Natural killer cell (primary cell): ENCODE measurements at regions not wholly inside any gene's neighbourhood (a gene's known extent, or its start where the extent isn't known, plus 50 kb on each side); places are given as distances from the start of the nearest gene placed in this dataset.

ENCODE experiments used
- ATAC-seq, 3 donors: fragments of 150-1000 bp in 2 of 3; fragments of 200-7000 bp in 1 of 3; cut with Tn5 transposase; 1 replicate in 1 of 3; 2 replicates in 2 of 3; pipeline ENCODE4 v1.10.0; 2021; ENCODE audit warnings: mild to moderate bottlenecking in 2 of 3, moderate library complexity in 2 of 3
- DNase-seq, 2 donors: peaks; one replicate each; pipeline versions ENCODE4 v3.0.0 to v3.0.0-alpha.2; 2013 to 2021; ENCODE audit warnings: mixed read lengths in 1 of 2
- H3K27ac ChIP-seq: one replicate; pipeline ENCODE4 v1.5.1; 2013; ENCODE audit warnings: mild to moderate bottlenecking, low read length
- H3K27me3 ChIP-seq: one replicate; pipeline ENCODE4 v1.6.1; 2013; ENCODE audit warnings: low read length; ENCODE audit not compliant: control insufficient read depth, insufficient read depth
- H3K36me3 ChIP-seq: one replicate; pipeline ENCODE4 v1.6.1; 2013; ENCODE audit warnings: low read length; ENCODE audit not compliant: control insufficient read depth, insufficient read depth
- H3K4me1 ChIP-seq: one replicate; pipeline ENCODE4 v1.6.1; 2013; ENCODE audit warnings: low read length; ENCODE audit not compliant: control insufficient read depth, insufficient read depth
- H3K4me3 ChIP-seq: one replicate; pipeline ENCODE4 v1.5.1; 2013; ENCODE audit warnings: low read length
- H3K9me3 ChIP-seq: one replicate; pipeline ENCODE4 v1.6.1; 2013; ENCODE audit warnings: low read length; ENCODE audit not compliant: control insufficient read depth, insufficient read depth
- H3K27ac Mint-ChIP-seq, 2 donors: one replicate each; pipeline ENCODE4 v1.8.0; 2022; ENCODE audit warnings: mild to moderate bottlenecking in 2 of 2, mixed read lengths in 2 of 2, moderate library complexity in 1 of 2
- H3K27me3 Mint-ChIP-seq, 2 donors: one replicate each; pipeline ENCODE4 v1.8.0; 2022; ENCODE audit warnings: low read depth in 2 of 2, mixed read lengths in 2 of 2
- H3K36me3 Mint-ChIP-seq: one replicate; pipeline ENCODE4 v1.8.0; 2022; ENCODE audit warnings: mixed read lengths
- H3K4me1 Mint-ChIP-seq, 2 donors: one replicate each; pipeline ENCODE4 v1.8.0; 2022; ENCODE audit warnings: mixed read lengths in 2 of 2
- H3K4me3 Mint-ChIP-seq: one replicate; pipeline ENCODE4 v1.8.0; 2022; ENCODE audit warnings: mild to moderate bottlenecking, moderate library complexity, mixed read lengths
- H3K9me3 Mint-ChIP-seq, 2 donors: one replicate each; pipeline ENCODE4 v1.8.0; 2022; ENCODE audit warnings: mixed read lengths in 2 of 2
- CTCF ChIP-seq: fragments of 200-600 bp; IDR thresholded peaks from one replicate; pipeline ENCODE4 v1.8.0; 2022; ENCODE audit warnings: antibody characterized with exemption
- WGBS: methylation state at CpG from one replicate; pipeline ENCODE4 v1.1.7; 2013; ENCODE audit warnings: missing lambda C conversion rate; ENCODE audit not compliant: insufficient coverage; 5-methylcytosine and 5-hydroxymethylcytosine counted together
- intact Hi-C: fragments of 100-400 bp; cut with micrococcal nuclease; formaldehyde crosslinking; loops from one replicate; pipeline ENCODE4 v1.14.2; 2022

- Histone ChIP-seq H3K4me1 (no peaks in the 10 kb centered on the region), H3K27me3 (no peaks in the 10 kb centered on the region), H3K4me3 (no peak overlapping the region), H3K9me3 (no peaks in the 10 kb centered on the region), H3K36me3 (no peaks in the 10 kb centered on the region), H3K27ac (no peak overlapping the region)
- DNase-seq (no peak), ATAC-seq (no peak)
- Mint-ChIP-seq H3K27me3 (peaks cover 0 to 5% of the 10 kb centered on the region in 2 donors), H3K27ac (no peak overlapping the region), H3K4me3 (no peak overlapping the region), H3K36me3 (no peaks in the 10 kb centered on the region), H3K9me3 (no peaks in the 10 kb centered on the region), H3K4me1 (peaks cover 8 to 10% of the 10 kb centered on the region in 2 donors)
- intact Hi-C loops, result no loop called here
- no peak for TF ChIP-seq CTCF
- 87% methylated on average over 8 of the region's 9 CpGs for WGBS
These were observed 615.9 kb downstream of the PTPRU start for GRCh38 chr1:29852248-29852647.

GRCh38 chr1:29851691-29852090, 615.4 kb downstream of the PTPRU start:
- no peak overlapping the region for H3K27ac ChIP-seq
- no peaks in the 10 kb centered on the region for H3K36me3 ChIP-seq
- no peak for ATAC-seq
- TF ChIP-seq CTCF, result no peak
- 77% methylated on average over 11 of the region's 11 CpGs for WGBS
- Mint-ChIP-seq H3K27me3 (peaks cover 0 to 4% of the 10 kb centered on the region in 2 donors), H3K9me3 (no peaks in the 10 kb centered on the region), H3K4me1 (peaks cover 8 to 10% of the 10 kb centered on the region in 2 donors), H3K27ac (no peak overlapping the region), H3K36me3 (no peaks in the 10 kb centered on the region), H3K4me3 (no peak overlapping the region)
- intact Hi-C loops, result no loop called here
- no peaks in the 10 kb centered on the region for H3K27me3 ChIP-seq
- no peak overlapping the region for H3K4me3 ChIP-seq
- no peaks in the 10 kb centered on the region for H3K4me1 ChIP-seq
- H3K9me3 ChIP-seq, result no peaks in the 10 kb centered on the region
- no peak for DNase-seq

- H3K4me3 ChIP-seq, result no peak overlapping the region
- WGBS, result 80% methylated on average over 13 of the region's 14 CpGs
- no peaks in the 10 kb centered on the region for H3K27me3 ChIP-seq
- H3K4me1 ChIP-seq, result no peaks in the 10 kb centered on the region
- no peaks in the 10 kb centered on the region for H3K9me3 ChIP-seq
- H3K4me3 Mint-ChIP-seq, result no peak overlapping the region
- ATAC-seq (no peak), DNase-seq (no peak)
- H3K27ac ChIP-seq, result no peak overlapping the region
- no peak overlapping the region for H3K27ac Mint-ChIP-seq
- intact Hi-C loops, result loop anchor here (2.0 kb wide), 1 partner anchor 613 kb away; the partner anchor contains the start of gene PTPRU
- H3K27me3 Mint-ChIP-seq, result peaks cover 0 to 4% of the 10 kb centered on the region in 2 donors
- H3K9me3 Mint-ChIP-seq, result no peaks in the 10 kb centered on the region
- peaks cover 8 to 10% of the 10 kb centered on the region in 2 donors for H3K4me1 Mint-ChIP-seq
- TF ChIP-seq CTCF, result no peak
- no peaks in the 10 kb centered on the region for H3K36me3 Mint-ChIP-seq
- H3K36me3 ChIP-seq, result no peaks in the 10 kb centered on the region
These were observed 613.9 kb downstream of the PTPRU start for GRCh38 chr1:29849991-29850757.
